Lung (tissue), 11 donors: ENCODE measurements at regions not wholly inside any gene's neighbourhood (a gene's known extent, or its start where the extent isn't known, plus 50 kb on each side); places are given as distances from the start of the nearest gene placed in this dataset.

Experiments used
- ATAC-seq: fragments of 200-7000 bp; cut with Tn5 transposase; one replicate; pipeline ENCODE4 v1.9.1; 2020; ENCODE audit warnings: moderate number of reproducible peaks; ENCODE audit not compliant: insufficient read depth, low FRiP score
- DNase-seq, 3 donors: peaks; one replicate each; pipeline ENCODE4 v3.0.0-alpha.2; 2013 to 2017
- H3K27ac ChIP-seq, 2 donors: one replicate each; pipeline ENCODE4 v1.5.1; 2013; ENCODE audit warnings: mild to moderate bottlenecking in 2 of 2, moderate library complexity in 2 of 2, control low read depth in 1 of 2, inconsistent platforms in 1 of 2, low read depth in 1 of 2, low read length in 1 of 2
- H3K27me3 ChIP-seq, 3 donors: one replicate each; pipeline ENCODE4 v1.5.1; 2013; ENCODE audit warnings: low read length in 2 of 3; ENCODE audit not compliant: control insufficient read depth in 3 of 3, insufficient read depth in 3 of 3
- H3K36me3 ChIP-seq, 4 donors: one replicate each; pipeline ENCODE4 v1.5.1; 2013; ENCODE audit warnings: low read length in 4 of 4, mild to moderate bottlenecking in 1 of 4, moderate library complexity in 1 of 4; ENCODE audit not compliant: control insufficient read depth in 4 of 4, insufficient read depth in 4 of 4
- H3K4me1 ChIP-seq, 5 donors: one replicate each; pipeline ENCODE4 v1.5.1; 2013; ENCODE audit warnings: low read length in 5 of 5, mild to moderate bottlenecking in 2 of 5, moderate library complexity in 1 of 5; ENCODE audit not compliant: control insufficient read depth in 5 of 5, insufficient read depth in 5 of 5
- H3K4me3 ChIP-seq: one replicate; pipeline ENCODE4 v1.5.1; 2013; ENCODE audit warnings: mild to moderate bottlenecking, control low read depth, moderate library complexity
- H3K9ac ChIP-seq, 2 donors: one replicate each; pipeline ENCODE4 v1.5.1; 2013; ENCODE audit warnings: low read length in 2 of 2, control low read depth in 1 of 2; ENCODE audit not compliant: insufficient read depth in 1 of 2
- H3K9me3 ChIP-seq, 4 donors: one replicate each; pipeline ENCODE4 v1.5.1; 2013; ENCODE audit warnings: low read length in 3 of 4, mild to moderate bottlenecking in 1 of 4, moderate library complexity in 1 of 4; ENCODE audit not compliant: control insufficient read depth in 4 of 4, insufficient read depth in 3 of 4
- WGBS, 2 donors: extraction: QIAGEN DNeasy Blood & Tissue Kit; methylation state at CpG; one replicate each; pipeline ENCODE4 v1.1.7; 2013; 5-methylcytosine and 5-hydroxymethylcytosine counted together
- TF ChIP-seq, protein P1 (sequence below): IDR thresholded peaks from 2 replicates; pipeline ENCODE4 v1.5.1; 2012; ENCODE audit warnings: mild to moderate bottlenecking; ENCODE audit errors: control extremely low read depth, extremely low read depth
- donor health status: control.
- donor health status: control.
- donor health status: Bipolar disorder and iron deficiency.
- donor health status: healthy.
- donor health status: DM: yes; HTN: yes; CAD: no.

DNA sequence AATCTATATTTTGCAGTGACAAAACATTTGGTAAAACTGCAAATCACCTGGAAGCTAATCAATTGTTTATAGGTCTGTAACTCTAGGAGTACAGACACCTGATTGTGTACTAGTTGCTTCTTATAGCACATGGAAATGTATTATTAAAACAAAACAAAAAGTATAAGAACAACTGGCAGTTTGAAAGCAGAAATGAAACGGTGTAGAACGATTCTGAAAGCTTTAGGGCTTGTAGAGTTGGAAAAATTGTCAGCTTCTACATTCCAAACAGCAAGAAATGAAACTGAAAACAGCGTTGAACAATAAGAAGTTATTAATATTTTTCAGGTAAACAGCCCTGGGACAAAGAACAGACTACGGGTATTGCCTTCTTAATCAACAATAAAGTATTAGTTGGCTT is 273.3 kb downstream of the OLFM3 start:
- DNase-seq (no peak), ATAC-seq (no peak)
- Histone ChIP-seq H3K36me3 (no peaks in the 10 kb centered on the region), H3K27me3 (no peaks in the 10 kb centered on the region), H3K4me1 (no peaks in the 10 kb centered on the region), H3K9ac (no peak overlapping the region), H3K27ac (no peak overlapping the region), H3K9me3 (no peaks in the 10 kb centered on the region), H3K4me3 (no peak overlapping the region)
- TF ChIP-seq, protein P1, sequence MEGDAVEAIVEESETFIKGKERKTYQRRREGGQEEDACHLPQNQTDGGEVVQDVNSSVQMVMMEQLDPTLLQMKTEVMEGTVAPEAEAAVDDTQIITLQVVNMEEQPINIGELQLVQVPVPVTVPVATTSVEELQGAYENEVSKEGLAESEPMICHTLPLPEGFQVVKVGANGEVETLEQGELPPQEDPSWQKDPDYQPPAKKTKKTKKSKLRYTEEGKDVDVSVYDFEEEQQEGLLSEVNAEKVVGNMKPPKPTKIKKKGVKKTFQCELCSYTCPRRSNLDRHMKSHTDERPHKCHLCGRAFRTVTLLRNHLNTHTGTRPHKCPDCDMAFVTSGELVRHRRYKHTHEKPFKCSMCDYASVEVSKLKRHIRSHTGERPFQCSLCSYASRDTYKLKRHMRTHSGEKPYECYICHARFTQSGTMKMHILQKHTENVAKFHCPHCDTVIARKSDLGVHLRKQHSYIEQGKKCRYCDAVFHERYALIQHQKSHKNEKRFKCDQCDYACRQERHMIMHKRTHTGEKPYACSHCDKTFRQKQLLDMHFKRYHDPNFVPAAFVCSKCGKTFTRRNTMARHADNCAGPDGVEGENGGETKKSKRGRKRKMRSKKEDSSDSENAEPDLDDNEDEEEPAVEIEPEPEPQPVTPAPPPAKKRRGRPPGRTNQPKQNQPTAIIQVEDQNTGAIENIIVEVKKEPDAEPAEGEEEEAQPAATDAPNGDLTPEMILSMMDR, result no peak
- 82 to 83% methylated on average over 4 of the region's 4 CpGs for WGBS, 2 donors

DNA sequence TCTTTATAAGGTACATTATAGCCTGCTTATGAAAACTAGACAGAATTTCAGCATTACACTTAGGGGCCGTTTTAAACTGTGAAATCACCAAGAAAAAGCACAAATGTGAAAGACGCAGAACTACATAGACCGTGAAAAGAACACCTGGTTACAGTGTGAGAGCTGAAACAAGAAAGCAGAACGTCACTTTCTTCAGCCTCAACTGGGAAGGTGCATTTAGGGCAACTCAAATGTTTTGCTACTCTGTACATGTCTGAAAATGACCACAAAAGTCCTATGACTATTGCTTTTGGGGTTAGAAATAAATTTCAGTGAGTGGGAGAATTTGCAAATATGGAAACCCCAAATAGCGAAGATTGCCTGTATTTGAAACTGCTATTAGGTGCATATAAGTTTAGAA is 268.7 kb downstream of the OLFM3 start:
- no peak overlapping the region for H3K4me3 ChIP-seq
- no peak overlapping the region for H3K27ac ChIP-seq
- H3K27me3 ChIP-seq, result no peaks in the 10 kb centered on the region
- TF ChIP-seq, protein P1, result no peak
- DNase-seq (no peak), ATAC-seq (no peak)
- H3K4me1 ChIP-seq, result no peaks in the 10 kb centered on the region
- H3K36me3 ChIP-seq, result no peaks in the 10 kb centered on the region
- H3K9me3 ChIP-seq, result no peaks in the 10 kb centered on the region
- 86 to 88% methylated on average over 5 of the region's 5 CpGs for WGBS, 2 donors
- no peak overlapping the region for H3K9ac ChIP-seq

DNA sequence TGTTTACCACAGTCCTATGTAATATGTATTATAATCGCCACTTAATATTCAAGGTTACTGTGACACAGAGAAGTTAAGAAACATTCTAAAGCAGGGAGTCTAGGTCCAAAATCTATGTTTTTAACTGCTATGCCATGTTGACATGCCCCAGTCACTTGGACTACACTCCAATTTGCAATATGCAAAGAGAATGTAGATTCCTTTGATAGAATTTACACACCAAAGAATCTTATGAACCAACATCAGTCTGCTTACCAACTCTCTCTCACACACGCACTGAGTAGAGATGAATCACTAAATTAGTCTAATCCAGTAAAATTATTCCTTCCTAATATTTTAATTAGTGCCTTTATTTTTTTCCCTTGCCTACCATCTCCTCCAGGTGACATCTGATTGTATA is 266.2 kb downstream of the OLFM3 start:
- H3K36me3 ChIP-seq, result no peaks in the 10 kb centered on the region
- H3K4me3 ChIP-seq, result no peak overlapping the region
- WGBS, 2 donors, result 90 to 96% methylated on average over 2 of the region's 2 CpGs
- no peak for DNase-seq
- H3K9me3 ChIP-seq, result no peaks in the 10 kb centered on the region
- no peak overlapping the region for H3K9ac ChIP-seq
- TF ChIP-seq, protein P1, result no peak
- ATAC-seq, result no peak
- H3K27ac ChIP-seq, result no peak overlapping the region
- no peaks in the 10 kb centered on the region for H3K4me1 ChIP-seq
- H3K27me3 ChIP-seq, result peaks cover 0 to 2% (median 0%) of the 10 kb centered on the region in 3 donors

DNA sequence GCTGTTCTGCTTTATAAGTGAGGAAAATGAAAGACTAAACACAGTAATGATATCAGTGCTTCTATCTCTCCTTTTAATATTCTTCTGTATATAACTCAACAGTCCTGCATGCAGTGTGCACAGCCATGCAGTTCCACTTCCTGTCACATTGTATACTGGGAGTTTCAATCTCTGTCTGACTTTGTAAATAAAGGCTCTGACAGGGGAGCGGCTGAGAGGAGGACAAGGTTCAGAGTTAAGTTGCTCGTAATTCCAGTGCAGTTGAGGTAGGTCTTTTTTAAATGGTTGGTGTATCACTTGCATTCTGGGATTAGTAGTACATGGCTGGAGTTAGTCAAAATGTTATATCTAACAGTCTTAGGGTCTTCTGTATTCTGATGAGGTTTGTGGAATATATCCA is 264.5 kb downstream of the OLFM3 start:
- H3K4me3 ChIP-seq, result no peak overlapping the region
- 70 to 74% methylated on average over 2 of the region's 2 CpGs for WGBS, 2 donors
- ATAC-seq (no peak), DNase-seq (no peak)
- H3K9ac ChIP-seq, result no peak overlapping the region
- H3K27me3 ChIP-seq, result peaks cover 0 to 2% (median 0%) of the 10 kb centered on the region in 3 donors
- no peaks in the 10 kb centered on the region for H3K9me3 ChIP-seq
- TF ChIP-seq, protein P1, result no peak
- no peak overlapping the region for H3K27ac ChIP-seq
- H3K36me3 ChIP-seq, result no peaks in the 10 kb centered on the region
- no peaks in the 10 kb centered on the region for H3K4me1 ChIP-seq
